Suprapubic skin (tissue), 4 donors: ENCODE measurements at regions not wholly inside any gene's neighbourhood (a gene's known extent, or its start where the extent isn't known, plus 50 kb on each side); places are given as distances from the start of the nearest gene placed in this dataset.

Source experiments
- CTCF ChIP-seq, 2 donors: fragments of 200-600 bp in 1 of 2; fragments of 450-650 bp in 1 of 2; sonication (generic) in 1 of 2; IDR thresholded peaks; one replicate each; pipeline ENCODE4 v1.5.1; 2016 to 2019; ENCODE audit warnings: antibody characterized with exemption in 2 of 2, mild to moderate bottlenecking in 1 of 2, moderate library complexity in 1 of 2
- POLR2A ChIP-seq, 2 donors: fragments of 450-650 bp; IDR thresholded peaks; one replicate each; pipeline ENCODE4 v1.6.1; 2017; ENCODE audit warnings: antibody characterized with exemption in 2 of 2, mild to moderate bottlenecking in 2 of 2, moderate library complexity in 2 of 2
- POLR2AphosphoS5 ChIP-seq, 3 donors: sonication (generic); formaldehyde crosslinking; IDR thresholded peaks; one replicate each; pipeline ENCODE4 v1.6.1; 2017; ENCODE audit warnings: antibody characterized with exemption in 3 of 3

- TF ChIP-seq POLR2A (IDR thresholded peaks at IDR 0.05) = no peak
- TF ChIP-seq POLR2AphosphoS5 (IDR thresholded peaks at IDR 0.05) = no peak
- TF ChIP-seq CTCF (IDR thresholded peaks at IDR 0.05) = no peak
Observed at GRCh38 chr15:62717496-62717895, 325.1 kb upstream of the TPM1 start.
